ENCODE measurements at regions not wholly inside any gene's neighbourhood (a gene's known extent, or its start where the extent isn't known, plus 50 kb on each side); places are given as distances from the start of the nearest gene placed in this dataset.

DNA sequence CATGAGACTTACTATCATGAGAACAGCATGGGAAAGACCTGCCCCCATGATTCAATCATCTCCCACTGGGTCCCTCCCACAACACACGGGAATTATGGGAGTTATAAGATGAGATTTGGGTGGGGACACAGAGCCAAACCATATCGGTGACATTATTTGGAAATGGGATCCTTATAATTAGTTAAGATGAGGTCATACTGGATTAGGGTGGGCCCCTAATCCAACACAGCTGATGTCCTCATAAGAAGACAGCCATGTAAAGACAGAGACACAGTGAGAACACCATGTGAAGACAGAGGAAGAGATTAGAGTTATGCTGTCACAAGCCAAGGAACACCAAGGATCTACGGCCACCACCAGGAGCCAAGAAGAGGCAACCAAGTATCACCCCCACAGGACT is 161.7 kb downstream of the SPTSSA start:
- TF ChIP-seq GATA2 (IDR thresholded peaks at IDR 0.05; ENCODE audit: low read depth, low read length) (no peak), GATA3 (IDR thresholded peaks at IDR 0.05; ENCODE audit: low read depth, low read length) (no peak)

DNA sequence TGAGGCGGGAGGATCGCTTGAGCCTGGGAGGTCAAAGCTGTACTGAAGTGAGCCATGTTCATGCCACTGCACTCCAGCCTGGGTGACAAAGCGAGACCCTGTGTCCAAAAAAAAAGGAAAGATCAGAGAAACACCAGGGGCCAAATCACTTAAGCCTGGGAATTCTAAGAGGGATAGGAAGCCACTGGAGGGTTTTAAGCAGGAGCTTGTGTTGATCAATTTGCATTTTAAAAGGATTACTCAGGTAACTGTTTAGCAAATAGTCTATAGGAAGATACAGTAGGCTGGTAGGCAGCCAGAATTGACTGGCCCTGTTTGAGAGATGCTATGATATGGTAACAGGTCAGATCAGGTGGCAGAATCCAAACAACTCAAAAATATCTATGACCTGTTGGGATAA is 162.7 kb downstream of the SPTSSA start:
- TF ChIP-seq GATA3 (IDR thresholded peaks at IDR 0.05; ENCODE audit: low read depth, low read length) = no peak
- no peak for TF ChIP-seq GATA2 (IDR thresholded peaks at IDR 0.05; ENCODE audit: low read depth, low read length)

DNA sequence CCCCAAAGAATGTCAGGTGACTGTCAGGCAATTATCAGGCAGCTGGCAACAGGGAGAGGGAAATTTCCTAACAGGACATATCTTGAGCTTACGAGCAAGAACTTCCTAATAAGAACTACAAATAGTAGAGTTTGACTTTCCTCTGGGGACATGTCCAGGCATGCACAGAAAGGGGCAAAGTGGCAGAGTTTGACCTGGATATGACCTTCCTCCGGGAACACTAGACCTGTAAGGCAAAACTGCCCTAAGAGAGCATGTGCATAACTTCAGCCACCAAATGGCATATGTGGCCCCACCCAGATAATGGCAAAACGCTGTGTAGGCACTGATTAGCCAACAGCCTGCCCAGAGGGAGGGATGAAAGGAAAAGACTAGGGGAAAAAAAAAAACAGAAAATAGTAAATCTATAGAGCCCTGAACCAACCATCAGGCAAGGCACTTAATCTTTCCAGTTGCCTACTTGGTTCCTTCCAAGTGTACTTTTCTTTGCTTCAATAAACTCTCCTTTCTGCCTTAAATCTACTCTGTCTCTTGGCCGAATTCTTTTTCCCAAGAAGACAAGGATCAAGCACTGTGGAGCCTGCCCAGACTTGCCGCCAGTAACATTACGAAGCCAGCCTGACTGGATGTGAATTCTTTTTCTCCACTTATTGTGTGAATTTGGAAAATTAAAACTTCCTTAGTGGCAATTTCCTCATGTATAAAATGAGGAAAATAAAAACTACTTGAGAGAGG is 164.1 kb downstream of the SPTSSA start:
- TF ChIP-seq GATA3 (IDR thresholded peaks at IDR 0.05; ENCODE audit: low read depth, low read length) = no peak
- TF ChIP-seq GATA2 (IDR thresholded peaks at IDR 0.05; ENCODE audit: low read depth, low read length) = no peak

DNA sequence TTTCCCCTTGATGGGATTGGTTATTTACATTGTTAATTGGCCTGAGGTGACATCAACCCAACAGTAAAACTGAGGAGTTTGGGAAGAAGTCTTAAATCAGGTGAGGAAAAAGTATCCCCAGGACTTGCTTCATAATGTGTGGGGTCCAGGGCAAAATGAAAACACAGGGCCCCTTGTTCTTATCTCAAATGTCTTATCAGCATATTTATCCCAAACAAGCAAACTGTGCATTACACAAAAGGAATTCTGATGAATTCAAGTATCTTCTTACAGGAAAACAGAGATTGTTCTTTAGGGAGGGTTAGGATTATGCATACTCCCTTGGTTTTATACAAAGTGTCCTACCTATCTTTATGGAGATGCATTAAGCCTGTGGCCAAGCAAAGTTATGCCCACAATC is 178.4 kb downstream of the SPTSSA start:
- no peak for TF ChIP-seq GATA2 (IDR thresholded peaks at IDR 0.05; ENCODE audit: low read depth, low read length)
- TF ChIP-seq GATA3 (IDR thresholded peaks at IDR 0.05; ENCODE audit: low read depth, low read length) = no peak

DNA sequence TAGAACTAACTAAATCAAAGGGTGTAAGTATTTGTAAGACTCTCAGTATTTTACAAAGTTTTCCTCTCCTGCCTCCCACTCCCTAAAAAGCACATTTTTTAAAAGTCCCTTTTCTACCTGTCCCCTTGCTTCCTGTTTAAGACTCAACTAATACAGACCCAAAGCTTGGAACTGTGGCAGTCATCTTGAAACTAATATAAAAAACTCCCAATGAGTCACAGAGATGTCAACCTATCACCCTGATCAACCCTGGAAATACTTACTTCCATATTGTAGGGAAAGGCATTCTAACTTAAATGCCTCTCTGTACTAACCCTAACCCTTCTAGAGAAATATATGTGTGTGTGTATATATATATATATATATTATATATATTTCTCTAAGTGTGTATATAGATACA is 184.8 kb downstream of the SPTSSA start:
- no peak for TF ChIP-seq GATA2 (IDR thresholded peaks at IDR 0.05; ENCODE audit: low read depth, low read length)
- TF ChIP-seq GATA3 (IDR thresholded peaks at IDR 0.05; ENCODE audit: low read depth, low read length) = no peak

DNA sequence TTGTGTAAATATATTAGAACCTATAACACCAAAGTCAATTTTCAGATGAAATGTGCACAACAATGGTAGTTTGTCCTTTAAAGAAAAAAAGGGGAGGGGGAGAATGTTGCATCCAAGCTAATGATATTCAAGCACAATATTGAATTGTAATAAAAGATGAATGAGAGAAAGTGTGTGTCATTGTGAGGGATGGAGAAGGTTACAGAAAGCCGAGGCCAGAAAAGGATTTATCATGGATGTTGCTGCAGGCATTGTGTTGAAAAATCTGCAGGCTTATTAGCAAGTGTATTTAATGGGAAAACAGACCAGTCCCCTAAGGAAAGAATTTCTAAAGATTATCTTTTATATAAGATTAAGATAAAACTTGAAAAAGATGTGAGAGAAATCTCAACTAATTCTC is 186.5 kb downstream of the SPTSSA start:
- TF ChIP-seq GATA2 (IDR thresholded peaks at IDR 0.05; ENCODE audit: low read depth, low read length) (no peak), GATA3 (IDR thresholded peaks at IDR 0.05; ENCODE audit: low read depth, low read length) (no peak)

DNA sequence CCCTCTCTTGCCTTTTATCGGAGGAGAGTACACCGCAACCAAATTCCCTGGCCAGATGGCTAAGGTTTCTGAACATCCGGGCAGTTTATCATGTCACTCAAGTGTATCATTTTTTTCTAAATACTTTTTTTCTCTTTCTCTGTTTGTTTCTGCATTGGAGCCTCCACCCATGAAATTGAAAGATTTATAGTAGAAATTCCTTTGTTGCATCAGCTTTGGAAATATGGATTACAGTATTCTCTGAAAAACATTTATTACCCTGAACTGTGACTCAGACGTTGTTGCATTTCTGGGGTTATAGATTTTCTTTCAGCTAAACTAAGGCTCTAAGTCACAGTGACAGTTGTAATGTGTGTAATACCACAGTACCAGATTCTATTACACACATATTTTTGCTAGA is 187.0 kb downstream of the SPTSSA start:
- no peak for TF ChIP-seq GATA3 (IDR thresholded peaks at IDR 0.05; ENCODE audit: low read depth, low read length)
- no peak for TF ChIP-seq GATA2 (IDR thresholded peaks at IDR 0.05; ENCODE audit: low read depth, low read length)

DNA sequence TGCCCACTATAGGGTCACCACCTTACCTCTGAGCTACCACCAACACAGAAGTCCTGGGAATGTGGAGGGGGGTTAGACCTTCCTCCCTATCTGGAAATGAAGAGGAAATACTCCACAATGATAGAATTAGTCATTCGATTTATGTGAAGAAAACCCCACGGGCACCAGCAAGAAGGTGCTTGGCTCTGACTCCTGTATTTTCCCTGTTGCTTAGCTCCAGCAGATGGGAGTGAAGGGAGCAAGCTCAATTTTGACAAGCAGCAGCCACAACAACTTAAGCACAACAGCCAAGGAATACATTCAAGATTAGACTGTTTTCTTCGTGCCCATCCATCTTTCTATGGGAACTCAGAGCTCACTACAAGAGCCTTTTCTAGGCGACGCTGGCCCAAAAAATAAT is 191.7 kb downstream of the SPTSSA start:
- TF ChIP-seq GATA3 (IDR thresholded peaks at IDR 0.05; ENCODE audit: low read depth, low read length) = no peak
- no peak for TF ChIP-seq GATA2 (IDR thresholded peaks at IDR 0.05; ENCODE audit: low read depth, low read length)

DNA sequence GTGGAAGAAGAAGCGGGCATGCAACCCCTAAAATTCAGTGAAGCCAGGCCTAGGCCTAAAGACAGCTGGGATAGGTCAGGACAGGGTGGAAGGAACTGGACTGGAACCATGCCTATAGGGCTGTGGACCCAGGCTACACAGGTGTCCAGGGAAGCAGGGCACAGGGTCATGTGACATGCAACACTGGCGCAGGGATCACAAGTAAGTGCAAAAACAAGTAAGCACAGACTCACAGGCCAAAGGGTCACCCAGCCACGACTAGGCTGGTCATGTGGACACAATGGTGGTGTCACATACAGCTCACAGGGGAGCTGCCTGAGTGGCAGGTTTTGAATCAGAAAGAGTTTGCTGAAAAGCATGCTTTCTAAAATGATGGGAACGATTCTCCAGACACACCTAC is 195.7 kb downstream of the SPTSSA start:
- TF ChIP-seq GATA3 (IDR thresholded peaks at IDR 0.05; ENCODE audit: low read depth, low read length) (no peak), GATA2 (IDR thresholded peaks at IDR 0.05; ENCODE audit: low read depth, low read length) (no peak)

DNA sequence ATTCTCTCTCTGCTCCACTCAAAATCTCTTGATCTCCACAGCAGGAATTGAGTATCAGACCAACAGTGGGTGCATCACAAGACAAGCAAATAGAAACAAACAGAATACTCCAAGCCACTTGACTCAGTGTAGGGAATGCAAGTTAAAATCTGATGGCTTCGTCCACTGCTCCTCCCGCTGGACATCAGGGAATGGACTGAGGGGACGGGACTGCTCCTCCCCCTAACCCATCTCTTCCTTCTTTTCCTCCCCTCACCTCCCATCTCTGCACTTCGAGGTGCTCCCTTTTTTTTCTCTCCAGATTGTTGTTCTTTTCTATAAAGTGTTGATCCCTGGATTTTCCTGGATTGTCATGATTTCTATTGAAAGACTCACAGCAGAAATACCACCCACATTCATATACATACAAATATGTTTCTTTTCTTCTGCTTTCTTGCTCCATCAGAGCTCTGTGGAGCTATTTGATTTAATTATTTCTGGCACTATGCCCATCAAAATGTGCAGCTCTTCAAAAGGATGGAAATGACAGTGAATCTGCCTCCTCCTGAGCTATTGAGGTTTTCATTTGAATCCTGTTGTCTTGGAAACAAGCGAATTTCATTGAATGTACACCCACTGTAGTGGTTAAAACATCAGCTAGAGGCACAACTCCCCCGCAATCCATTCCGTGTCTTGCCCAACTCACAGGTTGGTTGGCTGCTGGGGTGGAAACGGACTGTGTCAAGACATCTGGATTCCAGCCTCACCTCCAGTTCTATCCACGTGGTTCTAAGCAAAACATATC is 199.7 kb downstream of the SPTSSA start:
- TF ChIP-seq GATA2 (IDR thresholded peaks at IDR 0.05; ENCODE audit: low read depth, low read length) (no peak), GATA3 (IDR thresholded peaks at IDR 0.05; ENCODE audit: low read depth, low read length) (no peak)

DNA sequence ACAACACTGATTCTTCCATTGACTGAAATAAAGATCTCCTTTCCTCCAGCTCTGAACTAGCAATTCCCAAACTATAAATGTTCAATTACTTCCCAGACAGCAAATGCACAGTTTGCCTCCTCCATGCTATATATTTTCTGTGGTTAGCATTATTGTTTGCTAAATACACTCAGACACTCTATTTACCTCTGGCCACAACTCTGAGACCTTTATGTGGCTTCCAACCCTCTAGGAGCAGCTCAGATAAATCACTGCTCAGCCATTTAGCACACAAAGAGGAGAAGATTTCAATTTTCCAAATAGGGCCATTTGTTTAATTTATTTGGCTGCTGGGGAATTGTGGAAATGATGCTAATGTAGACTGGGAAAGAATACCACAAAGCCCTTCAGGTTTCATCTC is 202.0 kb downstream of the SPTSSA start:
- TF ChIP-seq GATA2 (IDR thresholded peaks at IDR 0.05; ENCODE audit: low read depth, low read length) (no peak), GATA3 (IDR thresholded peaks at IDR 0.05; ENCODE audit: low read depth, low read length) (no peak)

DNA sequence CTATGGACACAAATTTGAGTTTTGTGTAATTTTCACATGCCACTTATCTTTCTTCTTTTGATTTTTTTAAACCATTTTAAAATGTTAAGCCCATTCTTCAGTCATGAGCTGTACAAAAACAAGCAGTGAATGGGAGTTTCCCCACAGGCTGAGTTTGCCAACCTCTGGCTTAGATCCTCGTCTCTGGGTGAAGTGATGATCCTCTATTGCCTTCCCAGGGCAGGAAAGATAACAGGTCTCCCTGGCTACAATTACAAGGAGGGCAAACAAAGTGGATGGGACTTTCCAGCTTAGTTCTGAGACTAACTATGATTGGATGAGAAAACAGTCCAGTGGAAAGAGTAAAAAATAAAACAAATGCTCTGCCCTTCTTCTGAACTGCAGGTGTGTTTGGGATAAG is 203.7 kb downstream of the SPTSSA start:
- TF ChIP-seq GATA3 (IDR thresholded peaks at IDR 0.05; ENCODE audit: low read depth, low read length) = no peak
- TF ChIP-seq GATA2 (IDR thresholded peaks at IDR 0.05; ENCODE audit: low read depth, low read length) = no peak

DNA sequence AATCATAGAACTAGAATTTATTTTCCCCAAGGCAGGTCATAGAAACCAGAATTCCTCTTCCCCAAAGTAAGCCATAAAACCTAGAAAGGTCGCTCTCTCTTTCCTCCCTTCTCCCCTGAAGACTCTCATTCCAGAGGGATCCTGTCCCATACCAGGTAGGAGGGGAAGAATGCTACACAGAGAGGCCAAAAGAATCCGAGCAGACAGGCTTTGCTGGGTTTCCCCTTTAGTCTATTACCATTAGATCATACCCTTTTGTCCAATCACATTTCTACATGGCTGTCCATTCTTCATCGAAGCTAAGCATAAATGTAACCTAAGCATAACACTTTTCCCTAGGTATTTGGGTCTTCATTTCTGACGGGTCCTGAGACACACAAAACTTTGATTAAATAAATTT is 204.5 kb downstream of the SPTSSA start:
- no peak for TF ChIP-seq GATA2 (IDR thresholded peaks at IDR 0.05; ENCODE audit: low read depth, low read length)
- TF ChIP-seq GATA3 (IDR thresholded peaks at IDR 0.05; ENCODE audit: low read depth, low read length) = no peak

DNA sequence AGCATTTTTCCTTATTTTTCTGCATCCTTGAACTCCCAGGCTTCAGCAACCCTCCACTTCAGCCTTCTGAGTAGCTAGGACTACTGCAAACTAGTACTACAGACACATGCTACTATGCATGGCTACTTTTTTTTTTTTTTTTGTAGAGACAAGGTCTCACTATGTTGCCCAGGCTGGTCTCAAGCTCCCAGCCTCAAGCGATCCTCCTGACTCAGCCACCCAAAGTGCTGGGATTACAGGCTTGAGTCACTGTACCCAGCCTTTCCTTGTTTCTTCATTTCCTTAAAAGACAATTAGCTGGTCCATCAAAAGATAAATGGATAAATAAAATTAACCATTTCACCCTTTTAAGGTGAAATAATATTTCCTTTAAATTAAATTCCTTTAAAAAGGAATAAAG is 205.8 kb downstream of the SPTSSA start:
- TF ChIP-seq GATA3 (IDR thresholded peaks at IDR 0.05; ENCODE audit: low read depth, low read length) (no peak), GATA2 (IDR thresholded peaks at IDR 0.05; ENCODE audit: low read depth, low read length) (no peak)

DNA sequence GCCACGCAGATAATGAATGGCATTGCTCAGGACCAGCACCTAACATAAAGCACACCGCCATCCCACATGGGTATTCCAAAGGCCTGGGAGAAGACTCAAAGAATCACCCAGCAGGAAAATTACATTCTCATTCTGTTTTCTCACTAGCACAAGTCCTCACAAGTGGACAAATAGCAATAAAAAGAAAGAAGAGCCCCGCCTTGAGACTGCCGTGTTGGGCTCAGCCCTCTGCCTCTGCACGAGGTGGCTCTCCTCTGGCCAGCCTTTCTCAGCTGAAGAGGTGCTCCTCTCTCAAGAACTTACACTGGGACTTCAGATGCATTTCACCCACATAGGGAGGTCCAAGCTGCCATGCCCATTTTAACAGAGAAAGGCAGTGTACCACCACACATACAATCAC is 207.5 kb downstream of the SPTSSA start:
- TF ChIP-seq GATA2 (IDR thresholded peaks at IDR 0.05; ENCODE audit: low read depth, low read length) (no peak), GATA3 (IDR thresholded peaks at IDR 0.05; ENCODE audit: low read depth, low read length) (no peak)

Data from SH-SY5Y (cell line).